HUES48 (cell line): ENCODE measurements at regions not wholly inside any gene's neighbourhood (a gene's known extent, or its start where the extent isn't known, plus 50 kb on each side); places are given as distances from the start of the nearest gene placed in this dataset.
A peak's percentile ranks its signal among the peaks of the same experiment; 100 is the strongest.

ENCODE experiments used
- H3K27ac ChIP-seq: one replicate; pipeline ENCODE4 v1.7.0; 2013; ENCODE audit warnings: low read depth, low read length, inconsistent platforms
- H3K27me3 ChIP-seq: 2 replicates; pipeline ENCODE4 v1.6.1; 2013; ENCODE audit warnings: mild to moderate bottlenecking, low read length; ENCODE audit not compliant: control insufficient read depth, insufficient read depth
- H3K36me3 ChIP-seq: 2 replicates; pipeline ENCODE4 v1.6.1; 2013; ENCODE audit warnings: low read length; ENCODE audit not compliant: control insufficient read depth, insufficient read depth
- H3K4me1 ChIP-seq: 2 replicates; pipeline ENCODE4 v1.6.1; 2013; ENCODE audit warnings: mild to moderate bottlenecking, low read length; ENCODE audit not compliant: control insufficient read depth, insufficient read depth
- H3K4me3 ChIP-seq: 2 replicates; pipeline ENCODE4 v1.5.1; 2013; ENCODE audit warnings: mild to moderate bottlenecking, low read depth, low read length
- H3K9ac ChIP-seq: 2 replicates; pipeline ENCODE4 v1.6.1; 2013; ENCODE audit warnings: mild to moderate bottlenecking, low read depth, low read length, moderate library complexity
- H3K9me3 ChIP-seq: 2 replicates; pipeline ENCODE4 v1.6.1; 2013; ENCODE audit warnings: low read length; ENCODE audit not compliant: control insufficient read depth, insufficient read depth

- Histone ChIP-seq H3K4me1 (no peaks in the 10 kb centered on the region), H3K9me3 (no peaks in the 10 kb centered on the region), H3K27me3 (no peaks in the 10 kb centered on the region), H3K36me3 (no peaks in the 10 kb centered on the region), H3K4me3 (no peak overlapping the region), H3K27ac (no peak overlapping the region), H3K9ac (no peak overlapping the region)
Measured at GRCh38 chr18:10265560-10266333, 188.7 kb upstream of the APCDD1 start.

GRCh38 chr18:10266334-10266590 lies 188.2 kb upstream of the APCDD1 start:
- no peaks in the 10 kb centered on the region for H3K9me3 ChIP-seq
- no peaks in the 10 kb centered on the region for H3K27me3 ChIP-seq
- no peaks in the 10 kb centered on the region for H3K4me1 ChIP-seq
- no peak overlapping the region for H3K9ac ChIP-seq
- no peak overlapping the region for H3K27ac ChIP-seq
- no peaks in the 10 kb centered on the region for H3K36me3 ChIP-seq
- H3K4me3 ChIP-seq, result no peak overlapping the region

- no peak overlapping the region for H3K9ac ChIP-seq
- H3K4me1 ChIP-seq, result no peaks in the 10 kb centered on the region
- no peaks in the 10 kb centered on the region for H3K27me3 ChIP-seq
- H3K9me3 ChIP-seq, result no peaks in the 10 kb centered on the region
- H3K27ac ChIP-seq, result no peak overlapping the region
- H3K4me3 ChIP-seq, result no peak overlapping the region
- H3K36me3 ChIP-seq, result no peaks in the 10 kb centered on the region
Measured at GRCh38 chr18:10269261-10269660, 185.2 kb upstream of the APCDD1 start.

GRCh38 chr18:10270151-10270571 lies 184.3 kb upstream of the APCDD1 start:
- Histone ChIP-seq H3K4me1 (no peaks in the 10 kb centered on the region), H3K36me3 (no peaks in the 10 kb centered on the region), H3K27ac (peak overlapping the region; percentile 29), H3K27me3 (no peaks in the 10 kb centered on the region), H3K9ac (no peak overlapping the region), H3K4me3 (no peak overlapping the region), H3K9me3 (no peaks in the 10 kb centered on the region)

- Histone ChIP-seq H3K4me3 (no peak overlapping the region), H3K27me3 (no peaks in the 10 kb centered on the region), H3K9me3 (no peaks in the 10 kb centered on the region), H3K36me3 (no peaks in the 10 kb centered on the region), H3K27ac (no peak overlapping the region), H3K9ac (no peak overlapping the region), H3K4me1 (no peaks in the 10 kb centered on the region)
Measured at GRCh38 chr18:10271481-10271880, 183.0 kb upstream of the APCDD1 start.

- no peak overlapping the region for H3K27ac ChIP-seq
Measured at GRCh38 chr18:10274301-10274700, 180.1 kb upstream of the APCDD1 start.

GRCh38 chr18:10275486-10275885 lies 178.9 kb upstream of the APCDD1 start:
- no peaks in the 10 kb centered on the region for H3K27me3 ChIP-seq
- H3K9ac ChIP-seq, result no peak overlapping the region
- no peak overlapping the region for H3K27ac ChIP-seq
- no peaks in the 10 kb centered on the region for H3K36me3 ChIP-seq
- H3K4me3 ChIP-seq, result no peak overlapping the region
- H3K4me1 ChIP-seq, result no peaks in the 10 kb centered on the region
- no peaks in the 10 kb centered on the region for H3K9me3 ChIP-seq

More at GRCh38 chr18:10274301-10274700, 180.1 kb upstream of the APCDD1 start:
- H3K27me3 ChIP-seq, result no peaks in the 10 kb centered on the region
- no peaks in the 10 kb centered on the region for H3K4me1 ChIP-seq
- H3K9ac ChIP-seq, result no peak overlapping the region
- H3K36me3 ChIP-seq, result no peaks in the 10 kb centered on the region
- H3K4me3 ChIP-seq, result no peak overlapping the region
- no peaks in the 10 kb centered on the region for H3K9me3 ChIP-seq

GRCh38 chr18:10278265-10278664 lies 176.2 kb upstream of the APCDD1 start:
- no peaks in the 10 kb centered on the region for H3K9me3 ChIP-seq
- H3K27ac ChIP-seq, result no peak overlapping the region
- H3K4me3 ChIP-seq, result no peak overlapping the region
- H3K36me3 ChIP-seq, result no peaks in the 10 kb centered on the region
- no peaks in the 10 kb centered on the region for H3K27me3 ChIP-seq
- H3K9ac ChIP-seq, result no peak overlapping the region
- H3K4me1 ChIP-seq, result no peaks in the 10 kb centered on the region

GRCh38 chr18:10279471-10279870 lies 175.0 kb upstream of the APCDD1 start:
- Histone ChIP-seq H3K9ac (no peak overlapping the region), H3K36me3 (no peaks in the 10 kb centered on the region), H3K27ac (no peak overlapping the region), H3K4me3 (no peak overlapping the region), H3K4me1 (no peaks in the 10 kb centered on the region), H3K27me3 (no peaks in the 10 kb centered on the region), H3K9me3 (no peaks in the 10 kb centered on the region)

- Histone ChIP-seq H3K4me3 (no peak overlapping the region), H3K9me3 (no peaks in the 10 kb centered on the region), H3K4me1 (no peaks in the 10 kb centered on the region), H3K27me3 (no peaks in the 10 kb centered on the region), H3K36me3 (no peaks in the 10 kb centered on the region), H3K9ac (no peak overlapping the region), H3K27ac (no peak overlapping the region)
Measured at GRCh38 chr18:10279905-10280644, 174.4 kb upstream of the APCDD1 start.

GRCh38 chr18:10284540-10285282 lies 169.7 kb upstream of the APCDD1 start:
- Histone ChIP-seq H3K4me3 (no peak overlapping the region), H3K9ac (no peak overlapping the region), H3K36me3 (no peaks in the 10 kb centered on the region), H3K9me3 (peaks cover 7% of the 10 kb centered on the region; the same call in 1 of the 2 replicates), H3K4me1 (peaks cover 7% of the 10 kb centered on the region; the same call in 1 of the 2 replicates), H3K27ac (no peak overlapping the region), H3K27me3 (no peaks in the 10 kb centered on the region)
